ENCODE measurements at regions not wholly inside any gene's neighbourhood (a gene's known extent, or its start where the extent isn't known, plus 50 kb on each side); places are given as distances from the start of the nearest gene placed in this dataset.

DNA sequence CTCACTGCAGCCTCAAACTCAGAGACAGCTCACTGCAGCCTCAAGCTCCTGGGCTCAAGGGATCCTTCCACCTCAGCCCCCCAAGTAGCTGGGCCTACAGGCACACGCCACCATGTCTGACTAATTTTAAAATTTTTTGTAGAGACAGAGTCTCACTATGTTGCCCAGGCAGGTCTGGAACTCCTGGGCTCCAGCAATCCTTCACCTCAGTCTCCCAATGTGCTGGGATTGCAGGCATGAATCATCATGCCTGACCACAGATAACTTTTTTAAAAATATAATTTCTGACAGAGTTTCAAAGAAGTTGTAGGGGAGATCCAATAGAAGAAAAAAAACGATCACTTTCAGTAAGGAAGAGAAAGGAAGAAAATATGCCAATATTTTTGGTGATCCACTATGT lies 189.7 kb upstream of the CDKN3 start:
- TF ChIP-seq POLR2A (IDR thresholded peaks at IDR 0.05) (no peak), POLR2AphosphoS5 (IDR thresholded peaks at IDR 0.05) (no peak), CTCF (IDR thresholded peaks at IDR 0.05) (no peak), EP300 (IDR thresholded peaks at IDR 0.05) (no peak)
- WGBS, 2 donors (ENCODE audit: low coverage in 1 of 2): 77 to 93% methylated on average over 2 of the region's 2 CpGs
- Histone ChIP-seq H3K4me1 (no peaks in the 10 kb centered on the region), H3K27me3 (no peaks in the 10 kb centered on the region), H3K27ac (no peak overlapping the region), H3K4me3 (no peak overlapping the region), H3K36me3 (no peaks in the 10 kb centered on the region), H3K9me3 (no peaks in the 10 kb centered on the region)
- ATAC-seq: no peak

DNA sequence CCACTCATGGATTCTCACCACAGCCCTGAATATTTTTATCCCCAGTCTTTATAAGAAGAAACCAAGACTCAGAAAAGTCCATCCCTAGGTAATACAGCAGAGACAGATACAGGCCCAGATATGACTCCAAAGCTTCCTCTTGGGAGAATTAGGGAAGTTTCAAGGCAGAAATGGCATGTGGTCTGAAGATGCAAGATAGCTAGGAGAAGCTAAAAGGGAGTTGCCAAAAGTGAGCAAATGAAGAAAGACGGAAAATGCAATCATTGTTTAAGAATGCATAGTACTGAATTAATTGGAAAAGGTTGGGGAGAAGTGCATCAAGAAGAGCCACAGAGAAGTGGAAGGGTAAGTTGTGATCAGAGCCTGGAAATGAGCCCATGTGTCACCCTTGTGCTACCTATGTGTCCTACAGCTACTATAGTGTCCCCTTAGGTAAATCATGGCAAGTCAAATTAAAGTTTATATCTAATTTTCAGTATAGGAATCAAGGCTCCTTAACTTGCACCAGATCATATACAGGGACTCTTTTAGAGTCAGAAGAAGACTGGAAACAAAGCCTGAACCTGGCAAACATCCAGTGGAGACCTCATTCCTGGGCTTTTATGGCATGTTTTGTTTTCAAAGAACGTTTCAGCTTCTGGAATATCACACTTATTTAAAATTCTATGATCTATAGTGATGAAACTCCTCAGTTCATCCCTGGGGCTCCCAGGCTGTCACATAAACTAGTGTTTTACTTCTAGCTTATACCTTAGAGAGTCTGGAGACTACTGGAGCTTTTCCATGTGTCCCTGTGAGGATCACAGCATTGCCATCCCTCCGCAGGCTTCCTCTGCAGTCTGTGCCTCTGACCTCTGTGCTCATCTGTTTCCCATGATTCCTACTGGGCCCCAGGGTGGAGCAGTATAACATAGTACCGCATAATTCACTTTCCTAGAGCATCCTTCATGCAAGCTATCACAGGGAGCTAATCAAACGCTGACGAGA lies 189.0 kb upstream of the CDKN3 start:
- Histone ChIP-seq H3K4me1 (no peaks in the 10 kb centered on the region), H3K4me3 (no peak overlapping the region), H3K9me3 (no peaks in the 10 kb centered on the region), H3K36me3 (no peaks in the 10 kb centered on the region), H3K27ac (no peak overlapping the region), H3K27me3 (no peaks in the 10 kb centered on the region)
- no peak for TF ChIP-seq POLR2A (IDR thresholded peaks at IDR 0.05)
- TF ChIP-seq POLR2AphosphoS5 (IDR thresholded peaks at IDR 0.05): no peak
- TF ChIP-seq CTCF (IDR thresholded peaks at IDR 0.05): no peak
- no peak for TF ChIP-seq EP300 (IDR thresholded peaks at IDR 0.05)
- no peak for ATAC-seq
- 64 to 79% methylated on average over 5 to 6 of the region's 6 CpGs for WGBS, 2 donors (ENCODE audit: low coverage in 1 of 2)

GRCh38 chr14:54208751-54209150 lies 188.1 kb upstream of the CDKN3 start:
- Histone ChIP-seq H3K27me3 (no peaks in the 10 kb centered on the region), H3K4me1 (no peaks in the 10 kb centered on the region), H3K27ac (no peak overlapping the region), H3K9me3 (no peaks in the 10 kb centered on the region), H3K4me3 (no peak overlapping the region), H3K36me3 (no peaks in the 10 kb centered on the region)
- ATAC-seq: no peak
- whole genome bisulfite sequencing, 2 donors (ENCODE audit: low coverage in 1 of 2): 74 to 80% methylated on average over 2 of the region's 2 CpGs
- TF ChIP-seq POLR2A (IDR thresholded peaks at IDR 0.05): no peak
- TF ChIP-seq CTCF (IDR thresholded peaks at IDR 0.05): no peak
- no peak for TF ChIP-seq POLR2AphosphoS5 (IDR thresholded peaks at IDR 0.05)
- no peak for TF ChIP-seq EP300 (IDR thresholded peaks at IDR 0.05)

DNA sequence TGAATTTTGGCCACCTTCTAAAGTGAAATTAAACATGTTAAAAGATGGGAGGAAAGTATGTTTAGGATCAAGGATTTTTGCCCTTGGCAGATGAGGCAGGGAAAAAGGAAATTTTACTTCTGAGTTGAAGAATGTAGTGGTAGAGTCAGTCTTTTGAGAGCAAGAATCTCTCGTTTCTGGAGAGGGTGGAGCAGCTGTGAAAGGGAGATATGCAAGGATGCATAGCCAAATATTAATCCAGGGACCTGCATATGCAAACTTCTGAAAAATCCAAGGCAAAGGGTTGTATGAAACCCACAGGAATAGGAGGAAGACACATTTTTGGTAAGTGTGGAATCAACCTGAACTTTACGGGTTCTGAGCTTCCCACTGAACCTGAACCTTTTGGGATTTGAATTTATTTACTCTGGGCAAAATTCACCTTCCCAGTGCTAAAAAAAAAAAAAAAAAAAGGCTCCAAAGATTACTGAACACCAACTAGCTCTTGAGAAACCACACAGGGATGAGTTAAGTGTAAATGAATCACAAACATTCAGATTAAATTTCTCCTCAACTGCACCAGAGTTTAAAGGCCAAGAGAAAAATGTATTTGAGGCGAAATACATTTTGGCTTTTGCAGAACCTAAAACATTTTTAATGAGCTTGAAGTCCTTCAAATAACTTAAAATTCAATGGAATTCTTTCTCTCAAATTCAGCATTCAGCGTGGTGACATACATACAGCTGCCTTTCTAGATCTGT lies 187.1 kb upstream of the CDKN3 start:
- no peak overlapping the region for H3K4me3 ChIP-seq
- 67 to 95% methylated on average over 3 to 4 of the region's 4 CpGs for WGBS, 2 donors (ENCODE audit: low coverage in 1 of 2)
- H3K27me3 ChIP-seq: no peaks in the 10 kb centered on the region
- H3K36me3 ChIP-seq: no peaks in the 10 kb centered on the region
- H3K9me3 ChIP-seq: no peaks in the 10 kb centered on the region
- no peaks in the 10 kb centered on the region for H3K4me1 ChIP-seq
- no peak for ATAC-seq
- H3K27ac ChIP-seq: no peak overlapping the region
- TF ChIP-seq EP300 (IDR thresholded peaks at IDR 0.05): no peak
- TF ChIP-seq POLR2A (IDR thresholded peaks at IDR 0.05): no peak
- no peak for TF ChIP-seq CTCF (IDR thresholded peaks at IDR 0.05)
- no peak for TF ChIP-seq POLR2AphosphoS5 (IDR thresholded peaks at IDR 0.05)
